Pancreas (tissue), 10 donors: ENCODE measurements at regions not wholly inside any gene's neighbourhood (a gene's known extent, or its start where the extent isn't known, plus 50 kb on each side); places are given as distances from the start of the nearest gene placed in this dataset.

Experiments used
- ATAC-seq, 4 donors: fragments of 200-7000 bp; cut with Tn5 transposase; one replicate each; pipeline versions ENCODE4 v1.8.0 to v1.9.1; 2020; ENCODE audit warnings: mild to moderate bottlenecking in 4 of 4, moderate library complexity in 4 of 4
- DNase-seq, 6 donors: peaks; one replicate each; pipeline ENCODE4 v3.0.0-alpha.2; 2020
- FAIRE-seq: peaks from 2 replicates; lab custom pipeline; 2012; peaks lifted over from hg19 to GRCh38; lab: Jason Lieb, UNC
- H3K27ac ChIP-seq, 4 donors: fragments of 200-600 bp; sonication (generic); 1 replicate in 3 of 4; 2 replicates in 1 of 4; pipeline versions ENCODE4 v1.5.0 to v1.8.0; 2020
- H3K27me3 ChIP-seq, 4 donors: fragments of 200-600 bp; one replicate each; pipeline ENCODE4 v1.8.0; 2021
- H3K36me3 ChIP-seq, 3 donors: fragments of 200-600 bp; sonication (generic) in 1 of 3; one replicate each; pipeline versions ENCODE4 v1.5.0 to v1.8.0; 2020 to 2021
- H3K4me1 ChIP-seq, 3 donors: fragments of 200-600 bp; one replicate each; pipeline ENCODE4 v1.8.0; 2021
- H3K4me3 ChIP-seq, 4 donors: fragments of 200-600 bp; sonication (generic) in 2 of 4; one replicate each; pipeline versions ENCODE4 v1.5.0 to v1.8.0; 2020 to 2021
- H3K9me3 ChIP-seq, 4 donors: fragments of 200-600 bp; one replicate each; pipeline ENCODE4 v1.8.0; 2021
- WGBS, 2 donors: extraction: QIAGEN DNeasy Blood & Tissue Kit; methylation state at CpG; one replicate each; pipeline ENCODE4 v1.1.7; 2013; 5-methylcytosine and 5-hydroxymethylcytosine counted together
- intact Hi-C, 3 donors: fragments of 100-400 bp; cut with DNase I; formaldehyde crosslinking; loops; one replicate each; pipeline versions ENCODE4 v1.11.1 to v1.14.2; 2022
- TF ChIP-seq, protein P1 (sequence below), 4 donors: fragments of 200-600 bp; sonication (generic) in 3 of 4; IDR thresholded peaks; one replicate each; pipeline versions ENCODE4 v1.5.0 to v1.8.0; 2021; ENCODE audit warnings: antibody characterized with exemption in 4 of 4
- donor health status: healthy with polysubstance abuse.
- donor health status: DM: no; HTN: no; CAD: no; lungs with moderate emphysema.
- donor health status: DM: no; HTN: no; CAD: no.
- donor health status: control.
- donor health status: control.
- donor health status: Bipolar disorder and iron deficiency.
- donor health status: DM: yes; HTN: yes; CAD: no.
- donor health status: DM: no; HTN: no; CAD: no.
- donor health status: DM: no; HTN: no; CAD: no.
- donor health status: DM: yes; HTN: yes; CAD: no.

GRCh38 chr4:132839070-132839469, 310.0 kb upstream of the PCDH10 start:
- Histone ChIP-seq H3K36me3 (no peaks in the 10 kb centered on the region), H3K27me3 (no peaks in the 10 kb centered on the region), H3K27ac (no peak overlapping the region), H3K4me1 (no peaks in the 10 kb centered on the region), H3K4me3 (no peak overlapping the region), H3K9me3 (no peaks in the 10 kb centered on the region)
- intact Hi-C loops = no loop called here
- TF ChIP-seq, protein P1, sequence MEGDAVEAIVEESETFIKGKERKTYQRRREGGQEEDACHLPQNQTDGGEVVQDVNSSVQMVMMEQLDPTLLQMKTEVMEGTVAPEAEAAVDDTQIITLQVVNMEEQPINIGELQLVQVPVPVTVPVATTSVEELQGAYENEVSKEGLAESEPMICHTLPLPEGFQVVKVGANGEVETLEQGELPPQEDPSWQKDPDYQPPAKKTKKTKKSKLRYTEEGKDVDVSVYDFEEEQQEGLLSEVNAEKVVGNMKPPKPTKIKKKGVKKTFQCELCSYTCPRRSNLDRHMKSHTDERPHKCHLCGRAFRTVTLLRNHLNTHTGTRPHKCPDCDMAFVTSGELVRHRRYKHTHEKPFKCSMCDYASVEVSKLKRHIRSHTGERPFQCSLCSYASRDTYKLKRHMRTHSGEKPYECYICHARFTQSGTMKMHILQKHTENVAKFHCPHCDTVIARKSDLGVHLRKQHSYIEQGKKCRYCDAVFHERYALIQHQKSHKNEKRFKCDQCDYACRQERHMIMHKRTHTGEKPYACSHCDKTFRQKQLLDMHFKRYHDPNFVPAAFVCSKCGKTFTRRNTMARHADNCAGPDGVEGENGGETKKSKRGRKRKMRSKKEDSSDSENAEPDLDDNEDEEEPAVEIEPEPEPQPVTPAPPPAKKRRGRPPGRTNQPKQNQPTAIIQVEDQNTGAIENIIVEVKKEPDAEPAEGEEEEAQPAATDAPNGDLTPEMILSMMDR (IDR thresholded peaks at IDR 0.05) = no peak
- ATAC-seq = no peak
- FAIRE-seq = no peak
- DNase-seq = no peak

DNA sequence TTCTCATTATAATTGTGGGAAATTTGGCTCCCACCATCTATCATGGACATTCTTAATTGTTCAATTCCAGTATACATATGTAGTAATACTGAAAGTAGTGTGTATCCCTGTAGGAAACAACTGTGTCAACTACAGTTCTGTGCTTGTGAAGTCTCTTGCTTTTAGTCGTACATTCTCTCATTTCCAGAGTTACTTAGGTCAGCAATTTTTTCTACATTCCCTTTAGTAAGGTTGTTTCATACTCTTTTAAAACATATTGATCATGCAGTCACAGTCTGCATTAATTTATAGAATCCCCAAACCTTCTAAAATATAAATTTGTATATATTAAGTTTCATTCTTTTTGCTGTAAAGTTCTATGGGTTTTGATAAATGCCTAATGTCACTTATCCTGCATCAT, 289.2 kb upstream of the PCDH10 start:
- DNase-seq (no peak), FAIRE-seq (no peak), ATAC-seq (no peak)
- TF ChIP-seq, protein P1 (IDR thresholded peaks at IDR 0.05) = no peak
- no peak overlapping the region for H3K4me3 ChIP-seq
- H3K27me3 ChIP-seq = no peaks in the 10 kb centered on the region
- H3K4me1 ChIP-seq = no peaks in the 10 kb centered on the region
- WGBS, 2 donors = 60 to 65% methylated on average over 1 of the region's 1 CpG
- H3K27ac ChIP-seq = no peak overlapping the region
- H3K9me3 ChIP-seq = no peaks in the 10 kb centered on the region
- intact Hi-C loops = no loop called here
- H3K36me3 ChIP-seq = no peaks in the 10 kb centered on the region

DNA sequence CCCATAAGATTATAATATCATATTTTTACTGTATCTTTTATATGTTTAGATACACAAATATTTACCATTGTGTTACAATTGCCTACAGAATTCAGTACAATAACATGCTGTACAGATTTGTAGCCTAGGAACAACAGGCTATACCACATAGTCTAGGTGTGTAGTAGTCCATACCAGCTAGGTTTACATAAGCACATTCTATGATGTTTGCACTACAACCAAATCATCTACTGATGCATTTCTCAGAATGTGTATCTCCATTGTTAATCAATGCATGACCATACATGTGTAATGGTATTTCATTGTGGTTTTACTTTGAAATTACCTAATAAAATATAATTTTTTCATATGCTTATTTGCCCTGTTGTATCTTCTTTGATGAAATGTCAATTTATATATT, 288.1 kb upstream of the PCDH10 start:
- Histone ChIP-seq H3K4me1 (no peaks in the 10 kb centered on the region), H3K27me3 (no peaks in the 10 kb centered on the region), H3K27ac (no peak overlapping the region), H3K4me3 (no peak overlapping the region), H3K9me3 (no peaks in the 10 kb centered on the region), H3K36me3 (no peaks in the 10 kb centered on the region)
- DNase-seq (no peak), FAIRE-seq (no peak), ATAC-seq (no peak)
- TF ChIP-seq, protein P1 (IDR thresholded peaks at IDR 0.05) = no peak
- intact Hi-C loops = no loop called here

GRCh38 chr4:132863619-132864018, 285.5 kb upstream of the PCDH10 start:
- ATAC-seq (no peak), FAIRE-seq (no peak), DNase-seq (no peak)
- Histone ChIP-seq H3K4me3 (no peak overlapping the region), H3K27ac (no peak overlapping the region), H3K27me3 (no peaks in the 10 kb centered on the region), H3K9me3 (no peaks in the 10 kb centered on the region), H3K4me1 (no peaks in the 10 kb centered on the region), H3K36me3 (no peaks in the 10 kb centered on the region)
- TF ChIP-seq, protein P1 (IDR thresholded peaks at IDR 0.05) = no peak
- WGBS, 2 donors = 75 to 88% methylated on average over 1 of the region's 1 CpG
- intact Hi-C loops = no loop called here

DNA sequence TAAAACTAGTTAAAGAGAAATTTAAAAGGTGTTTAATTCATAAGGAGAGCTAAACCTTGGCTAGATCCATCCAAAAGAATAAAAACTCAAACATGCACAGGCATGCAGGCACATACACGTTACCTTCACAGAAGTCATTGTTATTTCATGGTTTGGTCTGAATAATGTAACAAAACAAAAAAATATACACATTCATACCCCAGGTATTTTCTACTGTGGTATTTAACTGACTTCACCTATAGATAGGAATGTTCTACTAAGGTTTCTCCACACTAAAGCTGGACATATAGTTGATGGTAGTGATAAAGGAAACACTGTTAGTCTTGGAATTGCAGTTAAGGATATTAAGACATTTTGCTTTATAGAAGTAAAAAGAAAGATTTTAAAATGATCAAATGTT, 283.6 kb upstream of the PCDH10 start:
- no peak overlapping the region for H3K4me3 ChIP-seq
- H3K4me1 ChIP-seq = no peaks in the 10 kb centered on the region
- ATAC-seq = no peak
- intact Hi-C loops = no loop called here
- TF ChIP-seq, protein P1 (IDR thresholded peaks at IDR 0.05) = no peak
- H3K27me3 ChIP-seq = no peaks in the 10 kb centered on the region
- WGBS, 2 donors = 57 to 62% methylated on average over 1 of the region's 1 CpG
- H3K36me3 ChIP-seq = no peaks in the 10 kb centered on the region
- no peak overlapping the region for H3K27ac ChIP-seq
- no peak for DNase-seq
- H3K9me3 ChIP-seq = no peaks in the 10 kb centered on the region
- no peak for FAIRE-seq
